ENCODE measurements at regions not wholly inside any gene's neighbourhood (a gene's known extent, or its start where the extent isn't known, plus 50 kb on each side); places are given as distances from the start of the nearest gene placed in this dataset.

DNA sequence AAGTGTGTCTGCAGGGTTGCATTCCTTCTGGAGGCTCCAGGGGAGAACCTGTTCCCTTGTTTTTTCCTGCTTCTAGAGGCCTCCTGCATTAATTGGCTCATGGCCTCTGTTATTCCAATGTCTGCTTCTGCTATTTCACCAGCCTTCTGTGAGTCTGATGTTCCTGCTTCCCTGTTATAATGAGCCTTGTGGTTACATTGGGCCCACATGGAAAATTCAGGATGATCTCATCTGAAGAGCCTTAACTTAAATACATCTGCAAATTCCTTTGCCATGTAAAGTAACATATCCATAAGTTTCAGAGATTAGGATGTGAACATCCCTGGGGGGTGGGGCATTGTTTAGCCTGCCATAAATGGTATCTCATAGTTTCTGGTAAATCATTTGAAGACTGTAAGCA, 181.1 kb downstream of the RWDD3 start:
- H3K4me3 ChIP-seq (ENCODE audit: low read depth, low read length) = no peak overlapping the region
- TF ChIP-seq, protein P1, sequence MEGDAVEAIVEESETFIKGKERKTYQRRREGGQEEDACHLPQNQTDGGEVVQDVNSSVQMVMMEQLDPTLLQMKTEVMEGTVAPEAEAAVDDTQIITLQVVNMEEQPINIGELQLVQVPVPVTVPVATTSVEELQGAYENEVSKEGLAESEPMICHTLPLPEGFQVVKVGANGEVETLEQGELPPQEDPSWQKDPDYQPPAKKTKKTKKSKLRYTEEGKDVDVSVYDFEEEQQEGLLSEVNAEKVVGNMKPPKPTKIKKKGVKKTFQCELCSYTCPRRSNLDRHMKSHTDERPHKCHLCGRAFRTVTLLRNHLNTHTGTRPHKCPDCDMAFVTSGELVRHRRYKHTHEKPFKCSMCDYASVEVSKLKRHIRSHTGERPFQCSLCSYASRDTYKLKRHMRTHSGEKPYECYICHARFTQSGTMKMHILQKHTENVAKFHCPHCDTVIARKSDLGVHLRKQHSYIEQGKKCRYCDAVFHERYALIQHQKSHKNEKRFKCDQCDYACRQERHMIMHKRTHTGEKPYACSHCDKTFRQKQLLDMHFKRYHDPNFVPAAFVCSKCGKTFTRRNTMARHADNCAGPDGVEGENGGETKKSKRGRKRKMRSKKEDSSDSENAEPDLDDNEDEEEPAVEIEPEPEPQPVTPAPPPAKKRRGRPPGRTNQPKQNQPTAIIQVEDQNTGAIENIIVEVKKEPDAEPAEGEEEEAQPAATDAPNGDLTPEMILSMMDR (IDR thresholded peaks at IDR 0.05; ENCODE audit: low read depth, low read length) = no peak

DNA sequence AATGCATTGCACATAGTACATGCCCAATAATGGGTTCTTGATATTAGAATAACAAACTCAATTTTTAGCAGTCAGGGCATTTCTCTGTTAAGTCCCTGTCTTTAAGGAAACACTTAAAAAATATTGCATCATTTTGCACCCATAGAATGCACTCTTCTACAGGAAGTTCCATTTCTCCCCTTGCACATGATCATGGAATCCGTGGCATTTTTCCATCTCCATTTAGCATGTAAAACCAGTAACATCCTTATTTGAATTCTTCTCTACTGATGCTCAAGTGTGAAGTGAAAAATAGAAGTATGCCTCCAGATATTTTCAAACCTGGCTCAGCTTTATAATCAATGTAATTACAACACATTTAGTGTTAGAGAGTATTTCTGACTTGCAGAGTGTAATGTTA, 192.8 kb downstream of the RWDD3 start:
- TF ChIP-seq, protein P1 (IDR thresholded peaks at IDR 0.05; ENCODE audit: low read depth, low read length) = no peak
- no peak overlapping the region for H3K4me3 ChIP-seq (ENCODE audit: low read depth, low read length)

DNA sequence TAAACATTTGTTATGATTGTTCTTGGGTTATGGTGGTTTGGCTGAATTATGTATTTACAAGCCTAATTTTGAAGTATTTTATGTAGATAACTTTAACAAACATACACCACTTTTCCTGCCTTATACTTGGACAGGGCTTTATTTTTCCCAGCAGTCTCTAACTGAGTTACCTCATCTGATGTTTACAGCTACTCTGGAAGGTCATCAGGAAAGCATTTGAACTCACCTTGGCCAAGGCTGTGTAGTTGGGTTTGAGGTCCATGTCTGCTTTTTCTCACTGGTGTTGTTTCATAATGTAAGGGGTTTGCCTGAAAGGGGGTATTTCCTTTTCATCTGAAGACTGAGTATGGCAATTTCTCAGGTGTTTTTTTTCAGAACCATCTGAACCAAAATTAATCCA, 193.5 kb downstream of the RWDD3 start:
- TF ChIP-seq, protein P1 (IDR thresholded peaks at IDR 0.05; ENCODE audit: low read depth, low read length) = no peak
- no peak overlapping the region for H3K4me3 ChIP-seq (ENCODE audit: low read depth, low read length)

DNA sequence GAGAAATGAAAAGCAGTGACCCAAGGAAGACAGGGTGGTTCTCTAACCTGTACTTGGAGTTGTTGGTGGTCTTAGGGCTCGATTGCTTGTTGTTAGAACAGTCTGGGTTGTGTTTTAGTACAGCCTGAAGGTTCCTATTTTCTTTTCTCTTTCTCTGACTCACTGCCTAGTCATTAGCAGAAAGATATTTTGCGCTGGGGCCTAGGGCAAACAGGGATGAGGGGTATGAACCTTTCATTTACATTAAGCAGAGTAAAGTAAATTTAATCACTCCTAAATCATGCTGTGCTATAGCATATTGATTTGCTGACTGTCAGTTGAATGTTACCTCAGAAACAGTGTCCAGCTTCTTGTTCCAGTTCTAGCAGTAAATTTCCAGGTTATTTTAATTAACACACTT, 197.2 kb downstream of the RWDD3 start:
- TF ChIP-seq, protein P1 (IDR thresholded peaks at IDR 0.05; ENCODE audit: low read depth, low read length) = no peak
- no peak overlapping the region for H3K4me3 ChIP-seq (ENCODE audit: low read depth, low read length)

DNA sequence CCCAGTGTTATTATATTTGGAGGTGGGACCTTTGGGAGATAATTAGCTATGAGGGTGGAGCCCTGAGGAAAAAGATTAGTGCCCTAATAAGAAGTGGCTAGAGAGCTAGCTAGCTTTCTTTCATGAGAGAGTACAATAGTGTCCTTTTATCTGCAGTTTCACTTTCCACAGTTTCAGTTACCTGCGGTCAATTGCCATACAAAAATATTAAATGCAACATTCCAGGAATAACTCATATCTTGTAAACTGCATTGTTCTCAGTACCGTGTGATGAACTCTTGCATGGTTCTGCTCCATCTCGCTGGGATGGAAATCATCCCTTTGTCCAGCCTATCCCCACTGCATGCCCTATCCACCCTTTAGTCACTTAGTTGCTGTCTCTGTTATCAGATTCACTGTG, 201.6 kb downstream of the RWDD3 start:
- H3K4me3 ChIP-seq (ENCODE audit: low read depth, low read length) = no peak overlapping the region
- TF ChIP-seq, protein P1 (IDR thresholded peaks at IDR 0.05; ENCODE audit: low read depth, low read length) = no peak

DNA sequence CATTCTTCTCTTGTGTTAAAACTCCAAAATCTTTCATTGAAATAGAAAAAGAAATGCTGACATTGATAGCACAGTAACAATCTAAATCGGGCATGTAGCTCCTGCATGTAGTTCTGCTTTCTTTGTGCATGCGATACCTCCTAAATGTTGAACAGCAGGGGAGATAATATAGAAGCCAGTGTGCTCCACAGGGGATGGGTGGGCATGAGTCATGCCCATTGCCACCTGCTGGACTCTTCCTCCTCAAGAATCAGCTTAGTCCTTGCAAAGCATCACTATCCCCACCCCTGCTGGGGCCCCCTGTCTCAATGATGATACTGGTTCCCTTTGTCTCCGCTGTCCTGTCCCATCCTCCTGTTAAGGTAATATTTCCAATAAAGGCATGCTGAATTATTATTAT, 203.0 kb downstream of the RWDD3 start:
- H3K4me3 ChIP-seq (ENCODE audit: low read depth, low read length) = no peak overlapping the region
- TF ChIP-seq, protein P1 (IDR thresholded peaks at IDR 0.05; ENCODE audit: low read depth, low read length) = no peak

DNA sequence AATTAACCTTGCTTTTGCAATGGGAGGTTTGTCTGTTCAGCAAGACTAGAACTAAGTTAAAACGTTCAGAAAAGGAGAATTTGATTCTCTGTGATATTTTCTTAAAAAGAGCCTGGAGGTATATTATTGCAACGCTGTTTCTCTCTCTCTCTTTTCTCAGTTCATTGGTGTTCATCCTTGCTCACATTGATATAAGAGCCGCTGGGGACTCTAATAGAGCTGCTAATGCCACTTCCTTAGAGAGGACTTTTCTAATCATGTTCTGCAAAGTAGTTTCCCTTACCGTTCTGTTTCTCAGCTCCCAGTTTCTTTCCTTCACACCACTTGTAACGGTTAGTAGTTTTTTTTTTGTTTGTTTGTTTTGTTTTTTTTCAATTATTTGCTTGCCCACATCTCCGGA, 203.8 kb downstream of the RWDD3 start:
- H3K4me3 ChIP-seq (ENCODE audit: low read depth, low read length) = no peak overlapping the region
- TF ChIP-seq, protein P1 (IDR thresholded peaks at IDR 0.05; ENCODE audit: low read depth, low read length) = no peak
